Caco-2 (cell line): ENCODE measurements at regions not wholly inside any gene's neighbourhood (a gene's known extent, or its start where the extent isn't known, plus 50 kb on each side); places are given as distances from the start of the nearest gene placed in this dataset.
A peak's percentile ranks its signal among the peaks of the same experiment; 100 is the strongest.

Experiments used
- BruUV-seq: library from RNA; stranded (reverse); fragments of 400-500 nt; replicated peaks from 2 replicates; lab custom pipeline; 2021; lab: Mats Ljungman, UMichigan
- CTCF ChIA-PET: fragments of 300-600 bp; sonication (Branson Sonifier 250); formaldehyde crosslinking; loops from one replicate; lab custom pipeline; 2022; ENCODE audit warnings: antibody characterized with exemption; lab: Charles Lee
- POLR2A ChIA-PET: fragments of 300-600 bp; sonication (Branson Sonifier 250); formaldehyde crosslinking; loops from one replicate; lab custom pipeline; 2022; ENCODE audit warnings: antibody characterized with exemption; lab: Charles Lee
- DNase-seq, 2 experiments: peaks; one replicate each; pipeline versions ENCODE4 v3.0.0 to v3.0.0-alpha.2; 2020 to 2022
- H3K27me3 ChIP-seq: replicated peaks from 2 replicates; pipeline ENCODE4 v1.6.0; 2011; ENCODE audit warnings: low read length; ENCODE audit not compliant: control insufficient read depth, insufficient read depth
- H3K36me3 ChIP-seq: 2 replicates; pipeline ENCODE4 v1.5.1; 2011; ENCODE audit warnings: low read length; ENCODE audit not compliant: control insufficient read depth, insufficient read depth
- H3K4me1 ChIP-seq: fragments of 250-450 bp; sonication (Bioruptor Pico); 2 replicates; pipeline ENCODE4 v1.5.1; 2020; ENCODE audit warnings: mild to moderate bottlenecking
- H3K4me3 ChIP-seq: 2 replicates; pipeline ENCODE4 v1.5.1; 2011; ENCODE audit warnings: low read depth, mild to moderate bottlenecking, control low read depth, low read length
- H3K9me3 ChIP-seq: fragments of 250-450 bp; sonication (Bioruptor Pico); 2 replicates; pipeline ENCODE4 v1.5.1; 2020; ENCODE audit warnings: mild to moderate bottlenecking, moderate library complexity
- H3K27ac Mint-ChIP-seq: one replicate; pipeline ENCODE4 v1.8.0; 2022; ENCODE audit warnings: mixed read lengths; ENCODE audit not compliant: unreplicated experiment
- H3K27me3 Mint-ChIP-seq: one replicate; pipeline ENCODE4 v1.8.0; 2022; ENCODE audit warnings: mixed read lengths; ENCODE audit not compliant: insufficient read depth, unreplicated experiment
- H3K36me3 Mint-ChIP-seq: one replicate; pipeline ENCODE4 v1.8.0; 2022; ENCODE audit warnings: mild to moderate bottlenecking, mixed read lengths; ENCODE audit not compliant: insufficient read depth, unreplicated experiment
- H3K4me1 Mint-ChIP-seq: one replicate; pipeline ENCODE4 v1.8.0; 2022; ENCODE audit warnings: low read depth, mixed read lengths; ENCODE audit not compliant: unreplicated experiment
- H3K4me3 Mint-ChIP-seq: one replicate; pipeline ENCODE4 v1.8.0; 2022; ENCODE audit warnings: mild to moderate bottlenecking, moderate library complexity, mixed read lengths; ENCODE audit not compliant: unreplicated experiment
- H3K9me3 Mint-ChIP-seq: one replicate; pipeline ENCODE4 v1.8.0; 2022; ENCODE audit warnings: mixed read lengths; ENCODE audit not compliant: unreplicated experiment
- CTCF ChIP-seq, 2 experiments: fragments of 200-600 bp in 1 of 2; IDR thresholded peaks; 1 replicate in 1 of 2; 2 replicates in 1 of 2; pipeline versions ENCODE4 v1.5.1 to v1.8.0; 2011 to 2022; ENCODE audit warnings: antibody characterized with exemption in 1 of 2, control low read depth in 1 of 2, inconsistent platforms in 1 of 2, low read depth in 1 of 2, low read length in 1 of 2, mild to moderate bottlenecking in 1 of 2, moderate library complexity in 1 of 2; ENCODE audit not compliant: insufficient read depth in 1 of 2, severe bottlenecking in 1 of 2, unreplicated experiment in 1 of 2
- intact Hi-C: fragments of 100-400 bp; cut with micrococcal nuclease; formaldehyde crosslinking; loops from one replicate; pipeline ENCODE4 v1.10.0; 2022; ENCODE audit not compliant: unreplicated experiment

GRCh38 chr3:10737785-10738184 lies 78.2 kb upstream of the SLC6A11 start:
- H3K27me3 ChIP-seq = no peaks in the 10 kb centered on the region
- H3K4me3 Mint-ChIP-seq = no peak overlapping the region
- no peaks in the 10 kb centered on the region for H3K4me1 Mint-ChIP-seq
- no TSS peak for BruUV-seq
- ChIA-PET POLR2A (no interaction called here), CTCF (interaction anchor here (1.9 kb wide), 1 partner anchor 320 kb away, joined by 6 read pairs; no protein-coding TSS in a partner anchor)
- H3K27me3 Mint-ChIP-seq = peaks cover 18% of the 10 kb centered on the region
- no peak overlapping the region for H3K4me3 ChIP-seq
- H3K36me3 ChIP-seq = no peaks in the 10 kb centered on the region
- TF ChIP-seq CTCF (IDR thresholded peaks at IDR 0.05; ENCODE audit: insufficient read depth in 1 of 2, low read depth in 1 of 2, low read length in 1 of 2, severe bottlenecking in 1 of 2, unreplicated experiment in 1 of 2) = no peak
- H3K9me3 ChIP-seq = peaks cover 11% of the 10 kb centered on the region
- H3K4me1 ChIP-seq = no peaks in the 10 kb centered on the region
- no peaks in the 10 kb centered on the region for H3K36me3 Mint-ChIP-seq
- intact Hi-C loops = loop anchor here (2.0 to 5.0 kb wide), 2 partner anchors 321 to 395 kb away; no protein-coding TSS in a partner anchor
- peaks cover 25% of the 10 kb centered on the region for H3K9me3 Mint-ChIP-seq
- DNase-seq = no peak
- no peak overlapping the region for H3K27ac Mint-ChIP-seq

- ChIA-PET CTCF (interaction anchor here (1.0 to 1.9 kb wide), 2 partner anchors 321 to 394 kb away, joined by 4 to 6 read pairs; no protein-coding TSS in a partner anchor), POLR2A (no interaction called here)
- peaks cover 21% of the 10 kb centered on the region for H3K27me3 Mint-ChIP-seq
- H3K36me3 Mint-ChIP-seq = no peaks in the 10 kb centered on the region
- Histone ChIP-seq H3K36me3 (no peaks in the 10 kb centered on the region), H3K9me3 (peaks cover 3% of the 10 kb centered on the region; the same call in 1 of the 2 replicates), H3K27me3 (no peaks in the 10 kb centered on the region), H3K4me1 (no peaks in the 10 kb centered on the region), H3K4me3 (no peak overlapping the region)
- peak; percentile 78 to 81 for TF ChIP-seq CTCF (IDR thresholded peaks at IDR 0.05; ENCODE audit: insufficient read depth in 1 of 2, low read depth in 1 of 2, low read length in 1 of 2, severe bottlenecking in 1 of 2, unreplicated experiment in 1 of 2)
- no peak overlapping the region for H3K27ac Mint-ChIP-seq
- intact Hi-C loops = loop anchor here (2.0 to 5.0 kb wide), 2 partner anchors 322 to 397 kb away; no protein-coding TSS in a partner anchor
- no TSS peak for BruUV-seq
- DNase-seq = peak; percentile 61 to 74
- no peaks in the 10 kb centered on the region for H3K4me1 Mint-ChIP-seq
- H3K4me3 Mint-ChIP-seq = no peak overlapping the region
- peaks cover 15% of the 10 kb centered on the region for H3K9me3 Mint-ChIP-seq
Observed at GRCh38 chr3:10738688-10739372, 77.2 kb upstream of the SLC6A11 start.

- no peak for TF ChIP-seq CTCF (IDR thresholded peaks at IDR 0.05; ENCODE audit: insufficient read depth in 1 of 2, low read depth in 1 of 2, low read length in 1 of 2, severe bottlenecking in 1 of 2, unreplicated experiment in 1 of 2)
- H3K9me3 Mint-ChIP-seq = no peaks in the 10 kb centered on the region
- ChIA-PET CTCF (interaction anchor here (0.7 kb wide), 1 partner anchor 47 kb away, joined by 3 read pairs; no protein-coding TSS in a partner anchor), POLR2A (no interaction called here)
- Histone ChIP-seq H3K9me3 (no peaks in the 10 kb centered on the region), H3K27me3 (no peaks in the 10 kb centered on the region), H3K4me1 (no peaks in the 10 kb centered on the region), H3K36me3 (no peaks in the 10 kb centered on the region), H3K4me3 (no peak overlapping the region)
- H3K27me3 Mint-ChIP-seq = peaks cover 21% of the 10 kb centered on the region
- H3K4me1 Mint-ChIP-seq = no peaks in the 10 kb centered on the region
- DNase-seq = no peak
- no peaks in the 10 kb centered on the region for H3K36me3 Mint-ChIP-seq
- no peak overlapping the region for H3K27ac Mint-ChIP-seq
- no peak overlapping the region for H3K4me3 Mint-ChIP-seq
- no TSS peak for BruUV-seq
- intact Hi-C loops = no loop called here
Observed at GRCh38 chr3:10740954-10741353, 75.1 kb upstream of the SLC6A11 start.
